ENCODE measurements at regions not wholly inside any gene's neighbourhood (a gene's known extent, or its start where the extent isn't known, plus 50 kb on each side); places are given as distances from the start of the nearest gene placed in this dataset.

DNA sequence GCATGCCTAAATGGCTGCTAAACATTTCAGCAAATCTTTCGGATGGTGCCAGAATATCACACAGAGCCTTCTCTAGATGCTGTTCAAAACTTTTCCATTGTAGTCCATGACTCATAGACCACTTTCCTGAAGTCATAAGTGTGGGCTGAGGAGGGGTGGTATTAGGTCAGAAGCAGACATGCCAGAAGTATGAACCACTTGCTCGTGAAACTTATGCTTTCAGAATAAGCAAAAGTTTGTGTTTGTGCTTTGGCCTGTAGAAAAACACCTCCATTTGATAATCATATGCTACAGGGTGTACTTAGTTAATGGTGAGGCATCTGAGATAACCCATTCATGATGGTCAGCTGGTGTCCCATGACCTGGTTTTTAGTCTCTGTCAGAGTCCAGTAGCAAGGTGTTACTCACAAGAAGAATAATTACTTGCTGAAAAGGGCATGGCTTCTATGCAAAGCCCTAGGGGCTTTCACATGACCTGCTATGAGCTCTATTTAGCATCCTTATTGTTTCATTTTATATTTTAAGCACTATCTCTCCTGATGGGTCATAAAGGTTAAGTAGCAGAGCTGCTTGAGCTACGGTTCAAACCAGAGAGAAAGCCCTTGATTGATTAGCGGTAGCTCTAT is 183.1 kb upstream of the IVNS1ABP start:
- peak; percentile 56 for DNase-seq (ENCODE audit: low spot score)

DNA sequence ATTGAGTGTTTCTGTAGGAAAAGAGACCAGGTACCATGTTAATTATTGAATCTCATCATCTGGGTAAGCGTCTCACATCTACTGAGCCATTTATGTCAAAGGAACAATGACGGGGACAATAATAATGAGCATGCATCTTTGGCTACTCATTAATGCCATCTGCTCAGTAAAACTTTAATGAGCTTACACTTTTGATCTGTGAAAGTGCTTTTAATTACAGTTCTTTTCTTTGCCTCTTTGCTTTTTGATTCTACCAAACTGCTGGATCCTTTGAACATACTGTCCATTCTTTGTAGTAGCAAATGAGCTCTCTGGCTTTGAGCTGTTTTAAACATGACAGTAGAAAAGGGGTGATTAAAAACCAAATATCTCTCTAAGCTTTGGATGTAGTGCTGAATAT is 181.2 kb upstream of the IVNS1ABP start:
- no peak for DNase-seq (ENCODE audit: low spot score)

DNA sequence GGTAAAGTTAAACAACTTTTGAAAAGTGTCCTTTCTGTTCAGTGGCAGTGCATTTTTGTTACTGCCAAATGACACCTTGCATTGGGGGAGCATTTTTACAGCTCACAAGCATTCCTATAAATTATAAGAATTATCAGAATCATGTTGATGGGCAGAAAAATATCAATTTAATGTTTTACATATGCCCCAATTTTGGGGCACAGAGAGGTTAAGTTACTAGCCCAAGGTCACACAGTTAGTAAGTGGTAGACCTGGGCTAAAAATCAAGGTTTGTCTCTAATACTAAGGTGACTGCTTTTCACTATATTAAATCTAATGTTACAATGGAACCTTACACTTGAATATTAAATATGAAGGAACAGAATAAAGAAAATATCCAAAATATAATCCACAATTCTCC is 180.1 kb upstream of the IVNS1ABP start:
- no peak for DNase-seq (ENCODE audit: low spot score)

DNA sequence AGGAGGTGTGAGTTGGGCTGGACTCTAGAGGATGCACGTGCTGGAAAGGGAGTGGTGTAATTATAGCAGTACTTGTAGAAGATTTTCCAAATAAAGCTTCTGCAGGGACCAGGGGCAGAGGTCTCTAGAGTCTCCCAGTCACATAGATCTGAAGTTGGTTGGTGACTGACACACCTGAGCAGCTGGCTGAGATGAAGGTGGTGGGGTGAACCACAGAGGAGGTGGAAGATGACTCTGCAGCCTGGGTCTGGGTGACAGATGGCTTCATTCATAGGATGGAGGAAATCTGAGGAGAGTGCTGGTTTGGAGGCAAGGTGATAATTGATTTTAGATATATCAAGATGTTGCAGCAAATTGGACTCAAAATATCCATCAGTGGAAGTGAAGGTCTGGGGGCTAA is 178.9 kb upstream of the IVNS1ABP start:
- DNase-seq (ENCODE audit: low spot score), result no peak

DNA sequence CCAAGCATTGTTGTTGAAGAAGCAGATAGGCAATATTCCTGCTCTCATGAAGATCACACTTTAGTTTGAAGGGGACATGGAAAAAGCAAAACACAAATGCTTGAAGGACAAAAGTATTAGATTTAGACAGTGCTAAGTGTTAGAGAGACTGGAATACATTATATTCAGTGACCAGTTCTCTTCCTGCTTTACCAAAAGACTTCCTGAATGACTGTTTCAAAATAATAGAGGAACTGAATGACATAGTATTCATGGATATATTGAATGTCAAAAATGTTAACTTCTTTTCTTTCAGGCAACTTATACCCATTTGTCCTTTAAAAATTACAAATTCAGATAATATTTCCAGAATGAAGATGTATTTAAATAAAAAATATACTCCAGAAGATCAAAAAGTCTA is 178.0 kb upstream of the IVNS1ABP start:
- DNase-seq (ENCODE audit: low spot score), result no peak

DNA sequence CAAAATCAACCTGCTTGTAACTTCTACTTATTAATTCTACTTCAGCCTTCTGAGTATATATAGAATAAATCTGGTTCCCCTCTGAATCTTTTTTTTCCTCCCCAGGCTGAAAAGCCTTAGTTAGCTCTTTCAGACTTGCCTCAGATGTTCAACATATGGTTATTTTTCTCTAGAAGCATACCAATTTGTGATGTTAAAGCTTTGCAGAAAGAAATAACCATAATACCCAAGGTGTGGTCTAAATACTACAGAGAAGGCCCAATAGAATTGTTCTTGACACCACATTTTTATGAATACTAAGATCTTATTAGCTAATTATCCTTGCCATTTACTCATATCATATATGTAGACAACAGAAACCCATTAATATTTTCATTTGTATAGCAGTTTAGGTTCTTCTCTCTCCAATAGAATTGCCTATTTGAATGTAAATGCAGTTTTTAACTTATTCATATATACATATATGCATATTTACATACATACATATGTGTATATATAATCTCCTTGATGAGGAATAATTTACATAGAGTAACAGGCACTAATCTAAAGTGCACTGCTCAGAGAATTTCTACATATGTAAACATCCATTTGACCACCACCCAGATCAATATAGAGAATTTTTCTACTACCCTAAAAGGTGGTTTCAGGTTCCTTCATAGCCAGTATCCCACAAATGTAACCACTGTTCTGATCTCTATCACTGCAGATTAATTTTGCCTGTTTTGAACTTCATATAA is 175.2 kb upstream of the IVNS1ABP start:
- no peak for DNase-seq (ENCODE audit: low spot score)

DNA sequence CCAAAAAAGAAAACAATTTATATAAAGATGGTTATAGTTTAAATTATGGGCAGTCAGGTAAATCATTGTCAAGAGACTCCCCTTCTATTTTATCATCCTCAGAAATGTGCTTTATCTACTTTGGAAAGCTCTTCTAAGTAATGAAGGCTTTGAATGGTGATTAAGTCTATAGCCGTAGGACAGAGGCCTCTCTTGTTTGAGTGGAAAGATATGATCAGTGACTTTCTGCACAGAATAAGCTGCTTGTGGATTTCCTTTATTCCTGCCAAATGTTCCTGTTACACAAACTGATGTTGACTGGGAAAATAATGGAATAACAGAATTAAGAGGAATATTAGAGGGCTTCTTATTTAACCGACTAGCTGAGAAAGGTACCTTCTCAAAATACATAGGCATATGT is 174.6 kb upstream of the IVNS1ABP start:
- DNase-seq (ENCODE audit: low spot score), result no peak

DNA sequence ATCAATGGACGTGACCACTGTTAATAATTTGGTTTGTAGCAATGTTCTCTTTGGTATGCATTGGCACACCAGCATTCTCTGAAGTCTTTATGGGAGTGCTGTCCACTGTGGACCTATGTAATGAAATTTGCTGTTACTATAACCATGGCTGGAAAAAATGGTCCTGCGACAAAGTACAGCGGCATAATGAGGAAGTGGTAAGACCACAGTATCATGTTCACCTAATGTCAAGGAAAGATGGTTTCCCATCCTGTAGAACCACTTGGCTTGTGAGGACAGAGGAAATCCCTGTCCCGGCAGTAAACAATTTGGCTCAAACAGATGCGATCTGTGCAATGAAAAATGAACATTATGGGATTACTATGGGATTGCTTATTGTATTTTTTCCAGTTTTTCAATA is 173.9 kb upstream of the IVNS1ABP start:
- DNase-seq (ENCODE audit: low spot score), result no peak

DNA sequence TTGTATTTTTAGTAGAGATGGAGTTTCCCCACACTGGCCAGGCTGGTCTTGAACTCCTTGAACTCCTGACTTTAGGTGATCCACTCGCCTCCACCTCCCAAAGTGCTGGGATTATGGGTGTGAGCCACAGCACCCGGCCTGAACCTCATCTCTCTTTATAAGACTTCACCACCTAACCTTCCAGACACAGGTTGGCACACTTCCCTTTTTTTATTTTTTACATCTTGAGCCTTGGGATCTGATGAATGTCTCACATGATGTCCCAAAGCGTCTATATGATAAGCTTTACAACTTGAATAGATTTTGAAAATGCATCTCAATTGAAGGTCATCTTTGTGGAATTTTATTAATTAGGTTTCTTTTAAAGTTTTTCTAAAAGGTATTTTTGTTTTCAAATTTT is 172.4 kb upstream of the IVNS1ABP start:
- DNase-seq (ENCODE audit: low spot score), result no peak

DNA sequence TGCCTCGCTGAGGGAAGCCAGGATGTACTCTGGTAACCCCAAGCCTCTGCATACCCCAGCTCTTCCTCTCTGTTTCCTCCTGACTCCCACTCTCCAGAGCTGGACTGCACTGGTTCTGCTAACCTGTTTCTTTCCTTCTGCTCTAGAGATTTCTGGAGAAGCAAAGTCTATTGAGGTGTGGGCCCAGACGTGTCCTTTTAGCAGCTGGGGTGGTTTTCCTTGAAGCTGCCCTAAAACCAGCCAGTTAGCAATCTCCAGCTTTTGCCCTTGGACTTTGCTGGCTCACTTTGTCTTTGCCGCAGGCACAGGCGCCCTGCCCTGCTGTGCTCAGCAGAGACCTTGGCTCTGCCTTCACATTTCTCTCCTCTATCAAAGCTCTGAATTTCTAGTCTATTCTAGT is 171.8 kb upstream of the IVNS1ABP start:
- no peak for DNase-seq (ENCODE audit: low spot score)

DNA sequence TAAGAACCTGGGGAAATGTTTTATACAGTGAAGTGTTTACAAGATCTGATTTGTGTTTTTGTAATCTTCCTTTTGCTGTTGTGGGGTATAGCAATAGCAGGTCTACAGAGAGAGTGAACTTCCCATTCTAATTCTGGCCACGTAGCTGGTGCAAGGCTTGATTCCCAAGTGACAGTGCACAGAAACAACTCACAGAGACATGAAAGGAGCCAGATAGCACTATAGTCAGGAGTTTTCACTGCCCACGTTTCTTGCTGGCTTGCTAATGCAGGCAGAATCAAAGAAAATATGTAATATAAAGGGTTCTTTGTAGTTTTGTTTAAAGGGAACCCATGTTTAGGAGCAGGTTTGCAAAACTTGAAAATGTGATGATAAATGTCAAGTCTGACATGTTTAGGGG is 170.9 kb upstream of the IVNS1ABP start:
- no peak for DNase-seq (ENCODE audit: low spot score)

DNA sequence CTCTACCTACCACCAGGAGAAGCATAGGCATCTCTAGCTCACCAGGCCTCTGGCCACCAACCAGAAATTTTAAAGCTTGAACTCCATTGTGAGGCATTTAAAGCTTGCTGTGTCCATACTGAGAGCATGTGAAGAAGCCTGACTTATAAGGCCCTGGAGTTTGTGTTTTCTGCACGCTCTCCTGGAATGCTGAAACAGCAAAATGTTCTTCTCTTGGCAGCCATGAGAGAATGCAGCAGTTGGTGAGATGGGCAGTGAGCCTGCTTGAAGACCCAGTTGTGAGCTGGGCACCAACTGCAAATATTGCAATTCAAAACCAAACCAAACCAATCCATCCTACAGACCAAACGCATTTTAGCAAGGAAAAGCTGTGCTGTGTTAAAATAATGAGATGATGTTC is 170.0 kb upstream of the IVNS1ABP start:
- DNase-seq (ENCODE audit: low spot score), result no peak

DNA sequence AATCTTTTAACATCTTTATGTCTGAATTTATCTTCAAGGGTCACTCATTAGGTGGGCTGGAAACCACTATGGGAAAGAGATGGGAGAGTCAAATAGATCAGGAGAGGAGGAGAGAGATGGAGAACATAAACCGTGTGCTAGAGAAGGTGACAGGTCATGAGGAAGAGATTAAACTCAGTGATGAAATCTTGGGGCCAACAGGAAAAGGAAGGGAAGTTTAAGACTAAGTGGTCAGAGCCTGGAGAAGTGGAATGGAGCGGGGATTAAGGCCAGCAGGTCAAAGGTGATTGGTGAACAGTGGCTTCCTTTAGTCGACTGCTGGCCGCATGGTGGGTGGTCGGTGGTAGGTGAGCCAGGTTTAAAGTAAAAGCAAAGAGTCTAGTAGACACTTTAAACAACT is 169.3 kb upstream of the IVNS1ABP start:
- DNase-seq (ENCODE audit: low spot score), result no peak

DNA sequence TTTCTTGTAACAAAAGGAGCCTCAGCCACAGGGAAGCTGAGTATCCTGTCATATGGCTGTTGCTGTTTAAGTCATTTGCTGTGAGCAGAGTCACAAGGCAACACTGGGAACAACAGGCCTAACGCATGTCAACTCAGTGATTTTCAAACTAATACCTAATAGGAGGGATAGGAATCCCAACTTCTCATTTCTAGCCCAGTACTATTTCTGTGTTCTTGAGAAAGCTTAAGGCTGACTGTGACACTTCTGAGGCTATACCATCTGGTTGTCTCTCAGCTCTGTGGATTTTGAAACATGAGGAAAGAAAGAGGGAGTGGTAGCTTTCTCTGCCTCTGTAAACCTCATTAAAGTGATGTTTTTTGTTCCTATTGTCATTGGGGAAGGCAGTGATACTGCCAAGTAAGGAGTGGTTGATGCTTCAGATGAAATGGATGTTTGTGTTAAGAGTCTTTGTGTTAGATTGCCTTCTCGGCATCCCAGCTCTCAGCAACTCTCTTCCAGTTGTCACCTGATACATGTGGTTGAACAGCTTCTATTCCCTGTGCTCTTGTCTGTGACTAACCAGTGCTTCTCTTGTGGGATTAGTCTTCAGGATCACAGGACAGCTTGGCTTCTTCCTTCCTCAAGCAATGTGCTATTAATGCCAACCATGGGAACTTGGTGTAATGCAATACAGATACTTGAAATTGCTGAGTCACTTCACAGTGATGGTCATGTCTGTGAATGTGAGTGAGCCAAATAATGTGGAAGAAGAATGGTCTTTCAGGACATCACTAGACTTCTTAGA is 166.8 kb upstream of the IVNS1ABP start:
- peak; percentile 46 for DNase-seq (ENCODE audit: low spot score)

DNA sequence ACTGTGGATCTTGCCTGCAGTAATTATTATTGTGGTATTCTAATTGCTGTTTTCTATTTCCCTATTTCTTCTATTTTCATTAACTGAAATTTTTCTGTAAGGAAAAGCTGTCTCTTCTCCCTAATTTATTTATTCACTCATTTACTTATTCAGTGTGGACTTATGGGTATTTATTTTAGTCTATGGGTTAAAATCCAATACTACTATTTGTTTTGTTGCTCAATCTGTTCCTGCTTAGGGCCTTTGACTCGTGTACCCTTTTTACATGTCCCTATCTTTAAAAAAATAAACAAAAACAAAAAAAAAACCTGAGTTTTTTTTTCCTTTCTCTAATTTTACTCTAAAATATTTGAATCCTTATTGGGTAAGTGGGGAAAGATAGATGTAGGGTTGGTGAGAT is 166.2 kb upstream of the IVNS1ABP start:
- no peak for DNase-seq (ENCODE audit: low spot score)

DNA sequence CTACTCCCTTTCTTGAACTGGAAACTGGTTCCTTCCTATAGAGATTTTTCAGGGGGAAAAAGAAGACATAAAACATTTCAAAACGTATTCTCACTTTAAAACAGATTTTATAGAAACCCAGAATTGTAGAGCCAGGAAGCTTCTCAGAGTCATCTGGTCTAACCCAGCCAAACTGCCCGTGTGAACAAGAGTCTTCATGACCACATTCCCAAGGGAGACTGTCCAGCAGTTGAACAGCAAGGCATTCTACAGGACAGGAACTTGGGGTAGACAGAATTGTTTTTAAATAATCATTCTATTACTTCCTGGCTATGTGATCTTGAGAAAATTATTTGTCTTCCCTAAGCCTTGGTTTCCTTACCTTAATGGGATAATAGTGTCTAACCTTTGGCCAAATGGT is 163.5 kb upstream of the IVNS1ABP start:
- DNase-seq (ENCODE audit: low spot score), result no peak

DNA sequence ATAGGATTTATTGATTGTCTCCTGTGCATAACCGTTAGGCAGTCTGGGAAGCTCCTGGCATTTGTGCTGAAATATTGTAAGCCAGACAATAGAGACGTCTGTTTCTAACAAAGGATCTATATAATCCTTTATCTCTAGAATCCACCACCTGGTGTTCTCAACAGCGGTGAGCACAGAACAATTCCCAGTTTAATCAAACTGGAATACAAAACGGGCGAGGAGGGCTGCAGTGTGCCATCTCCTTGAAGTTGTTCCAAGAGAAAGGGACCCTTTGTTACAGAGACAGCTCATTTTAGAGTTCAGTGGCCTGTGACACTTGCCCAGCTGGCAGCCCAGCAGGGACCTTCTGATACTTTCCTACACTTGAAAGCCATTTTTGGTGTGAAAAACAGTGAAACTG is 162.8 kb upstream of the IVNS1ABP start:
- DNase-seq (ENCODE audit: low spot score), result no peak

DNA sequence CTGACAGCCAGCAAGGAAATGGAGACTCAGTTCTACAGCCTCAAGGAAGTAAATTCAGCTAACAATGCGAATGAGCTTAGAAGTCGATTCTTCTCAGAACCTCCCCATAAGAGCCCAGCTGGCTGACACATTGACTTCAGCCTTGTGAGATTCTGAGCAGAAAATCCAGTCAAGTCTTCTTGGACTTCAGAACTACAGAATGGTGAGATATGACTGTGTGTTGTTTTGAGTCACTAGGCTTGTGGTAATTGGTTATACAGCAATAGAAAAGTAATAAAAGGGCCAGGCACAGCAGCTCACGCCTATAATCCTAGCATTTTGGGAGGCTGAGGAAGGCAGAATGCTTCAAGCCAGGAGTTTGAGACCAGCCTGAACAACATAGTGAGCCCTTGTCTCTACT is 161.8 kb upstream of the IVNS1ABP start:
- DNase-seq (ENCODE audit: low spot score), result no peak

DNA sequence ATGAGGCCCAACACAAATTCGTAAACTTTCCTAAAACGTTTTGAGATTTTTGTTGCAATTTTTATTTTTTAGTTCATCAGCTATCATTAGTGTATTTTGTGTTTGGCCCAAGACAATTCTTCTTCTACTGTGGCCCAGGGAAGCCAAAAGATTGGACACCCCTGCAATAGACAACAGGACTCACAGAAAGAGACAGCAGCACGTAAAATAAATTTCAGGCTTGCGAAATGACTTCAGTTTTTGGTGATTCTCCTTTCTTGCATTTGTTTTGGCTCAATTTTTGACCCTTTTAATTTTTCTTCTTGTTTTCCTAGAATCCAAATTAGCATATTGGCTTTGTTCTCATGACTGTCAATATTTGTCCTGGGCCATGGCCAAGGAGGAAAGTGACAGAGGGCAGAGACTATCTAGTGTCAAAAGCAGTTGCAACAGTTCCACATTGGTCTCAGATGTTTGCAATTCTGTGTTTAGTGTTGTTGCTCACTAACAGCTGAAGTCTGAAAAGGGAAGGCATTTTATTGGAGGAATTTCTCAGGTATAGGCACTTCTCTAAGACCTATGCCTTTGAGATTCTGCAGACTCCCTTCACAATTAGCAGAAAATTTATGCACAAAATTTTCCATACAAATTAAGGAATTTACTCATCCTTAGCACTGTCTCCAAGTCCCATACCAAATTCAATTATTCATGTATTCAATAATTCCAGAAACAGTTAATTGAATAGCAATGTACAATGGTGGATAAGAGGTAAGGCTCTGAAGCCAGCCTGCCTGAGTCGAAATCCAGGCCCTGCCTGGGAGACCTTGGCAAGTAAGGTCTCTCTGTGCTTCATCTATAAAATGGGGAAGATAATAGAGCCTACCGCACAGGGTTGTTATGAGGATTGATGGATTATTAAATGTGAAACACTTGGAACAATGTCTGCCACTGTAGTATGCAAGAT is 160.9 kb upstream of the IVNS1ABP start:
- no peak for DNase-seq (ENCODE audit: low spot score)

DNA sequence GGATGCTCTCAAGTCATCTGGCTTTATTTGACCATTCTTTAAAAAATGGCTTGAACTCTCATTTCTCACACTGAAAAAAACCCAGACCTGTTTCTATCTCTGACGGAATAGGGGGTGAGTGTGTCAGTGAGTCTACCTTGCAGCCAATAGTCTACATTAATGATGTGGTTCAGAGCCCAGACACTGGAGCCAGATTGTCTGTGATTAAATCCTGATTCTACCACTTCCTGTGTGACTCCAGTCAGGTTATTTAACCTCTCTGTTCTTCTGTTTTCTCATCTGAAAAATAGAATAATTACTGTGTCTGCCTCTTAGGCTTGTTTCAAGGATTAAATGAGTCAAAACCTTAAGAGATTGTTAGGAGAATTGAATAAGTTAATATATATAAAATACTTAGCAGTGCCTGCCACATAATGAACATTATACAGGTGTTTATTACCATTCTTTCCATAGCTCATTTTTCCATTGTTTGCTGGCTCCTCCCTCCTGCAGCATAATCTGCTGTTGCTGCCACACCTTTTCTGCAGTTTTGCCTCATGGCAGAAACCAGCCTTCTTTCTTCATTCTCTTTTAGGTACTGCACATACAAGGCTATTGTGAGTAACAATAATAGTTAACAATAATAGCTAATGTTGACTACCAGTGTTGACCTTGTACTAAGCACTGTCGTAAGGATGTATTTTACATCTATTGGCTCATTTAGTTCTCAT is 157.6 kb upstream of the IVNS1ABP start:
- no peak for DNase-seq (ENCODE audit: low spot score)

DNA sequence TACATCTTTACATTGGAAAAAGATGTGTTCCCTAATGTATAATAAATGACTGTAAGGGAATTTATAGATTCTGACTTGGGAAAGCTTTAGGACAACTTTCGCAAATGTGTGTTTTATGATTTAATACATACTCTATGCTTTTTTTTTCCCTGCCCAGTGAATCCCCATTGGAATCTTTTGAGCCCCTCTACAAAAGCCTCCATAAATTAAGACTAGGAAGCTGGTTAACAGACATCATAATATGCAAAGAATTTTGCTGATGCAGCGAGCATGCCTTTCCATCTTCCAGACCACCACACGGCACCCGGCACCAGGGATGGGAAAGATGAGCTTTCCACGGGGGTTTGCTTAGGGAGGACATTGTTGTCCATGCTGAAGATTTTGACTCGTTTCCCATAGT is 156.1 kb upstream of the IVNS1ABP start:
- DNase-seq (ENCODE audit: low spot score), result no peak

DNA sequence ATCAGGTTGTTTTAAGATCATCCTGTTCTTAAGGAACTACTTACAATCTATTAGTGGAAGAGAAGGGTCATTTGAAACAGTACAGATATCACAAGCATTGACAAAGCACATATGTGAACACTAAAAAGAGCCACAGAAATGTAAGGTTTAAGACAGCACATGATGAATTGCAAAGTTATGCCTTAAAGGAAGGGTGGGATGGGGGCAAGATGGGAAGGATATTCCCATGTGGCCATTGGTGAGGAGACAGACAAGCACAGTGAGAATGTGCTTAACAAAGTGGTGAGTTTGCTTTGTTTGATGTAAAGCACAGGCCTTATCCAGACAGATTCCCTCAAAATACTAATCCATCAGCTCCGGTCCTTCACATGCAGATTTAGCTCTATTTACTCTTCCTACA is 151.6 kb upstream of the IVNS1ABP start:
- DNase-seq (ENCODE audit: low spot score), result no peak

All from AG08396 (cell line).